ENCODE measurements at regions not wholly inside any gene's neighbourhood (a gene's known extent, or its start where the extent isn't known, plus 50 kb on each side); places are given as distances from the start of the nearest gene placed in this dataset.

- H3K4me3 ChIP-seq (ENCODE audit: low read depth, low read length) = no peak overlapping the region
- DNase-seq (ENCODE audit: low read depth) = no peak
- TF ChIP-seq CTCF (conservative IDR thresholded peaks at IDR 0.05; ENCODE audit: low read depth, low read length) = no peak
Measured at GRCh38 chr7:115368998-115369397, 447.1 kb downstream of the MDFIC start.

- no peak overlapping the region for H3K4me3 ChIP-seq (ENCODE audit: low read depth, low read length)
- DNase-seq (ENCODE audit: low read depth) = no peak
- TF ChIP-seq CTCF (conservative IDR thresholded peaks at IDR 0.05; ENCODE audit: low read depth, low read length) = no peak
Measured at GRCh38 chr7:115363916-115364315, 442.0 kb downstream of the MDFIC start.

GRCh38 chr7:115359955-115360354 is 438.1 kb downstream of the MDFIC start:
- no peak for TF ChIP-seq CTCF (conservative IDR thresholded peaks at IDR 0.05; ENCODE audit: low read depth, low read length)
- DNase-seq (ENCODE audit: low read depth) = no peak
- no peak overlapping the region for H3K4me3 ChIP-seq (ENCODE audit: low read depth, low read length)

- no peak overlapping the region for H3K4me3 ChIP-seq (ENCODE audit: low read depth, low read length)
- no peak for TF ChIP-seq CTCF (conservative IDR thresholded peaks at IDR 0.05; ENCODE audit: low read depth, low read length)
- DNase-seq (ENCODE audit: low read depth) = no peak
Measured at GRCh38 chr7:115359119-115359518, 437.2 kb downstream of the MDFIC start.

- no peak for TF ChIP-seq CTCF (conservative IDR thresholded peaks at IDR 0.05; ENCODE audit: low read depth, low read length)
- no peak overlapping the region for H3K4me3 ChIP-seq (ENCODE audit: low read depth, low read length)
- no peak for DNase-seq (ENCODE audit: low read depth)
Measured at GRCh38 chr7:115357703-115357999, 435.8 kb downstream of the MDFIC start.

GRCh38 chr7:115356999-115357702 is 435.3 kb downstream of the MDFIC start:
- H3K4me3 ChIP-seq (ENCODE audit: low read depth, low read length) = no peak overlapping the region
- DNase-seq (ENCODE audit: low read depth) = no peak

More at GRCh38 chr7:115356999-115357702, 435.3 kb downstream of the MDFIC start:
- no peak for TF ChIP-seq CTCF (conservative IDR thresholded peaks at IDR 0.05; ENCODE audit: low read depth, low read length)
